ENCODE measurements at regions not wholly inside any gene's neighbourhood (a gene's known extent, or its start where the extent isn't known, plus 50 kb on each side); places are given as distances from the start of the nearest gene placed in this dataset.

- H3K9me3 Mint-ChIP-seq (ENCODE audit: unreplicated experiment) = no peaks in the 10 kb centered on the region
- TF ChIP-seq, protein P1, sequence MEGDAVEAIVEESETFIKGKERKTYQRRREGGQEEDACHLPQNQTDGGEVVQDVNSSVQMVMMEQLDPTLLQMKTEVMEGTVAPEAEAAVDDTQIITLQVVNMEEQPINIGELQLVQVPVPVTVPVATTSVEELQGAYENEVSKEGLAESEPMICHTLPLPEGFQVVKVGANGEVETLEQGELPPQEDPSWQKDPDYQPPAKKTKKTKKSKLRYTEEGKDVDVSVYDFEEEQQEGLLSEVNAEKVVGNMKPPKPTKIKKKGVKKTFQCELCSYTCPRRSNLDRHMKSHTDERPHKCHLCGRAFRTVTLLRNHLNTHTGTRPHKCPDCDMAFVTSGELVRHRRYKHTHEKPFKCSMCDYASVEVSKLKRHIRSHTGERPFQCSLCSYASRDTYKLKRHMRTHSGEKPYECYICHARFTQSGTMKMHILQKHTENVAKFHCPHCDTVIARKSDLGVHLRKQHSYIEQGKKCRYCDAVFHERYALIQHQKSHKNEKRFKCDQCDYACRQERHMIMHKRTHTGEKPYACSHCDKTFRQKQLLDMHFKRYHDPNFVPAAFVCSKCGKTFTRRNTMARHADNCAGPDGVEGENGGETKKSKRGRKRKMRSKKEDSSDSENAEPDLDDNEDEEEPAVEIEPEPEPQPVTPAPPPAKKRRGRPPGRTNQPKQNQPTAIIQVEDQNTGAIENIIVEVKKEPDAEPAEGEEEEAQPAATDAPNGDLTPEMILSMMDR (IDR thresholded peaks at IDR 0.05; ENCODE audit: unreplicated experiment) = no peak
- H3K4me3 Mint-ChIP-seq (ENCODE audit: unreplicated experiment) = peak overlapping the region; percentile 66
- peak overlapping the region; percentile 33 for H3K27ac Mint-ChIP-seq (ENCODE audit: unreplicated experiment)
- no peaks in the 10 kb centered on the region for H3K27me3 Mint-ChIP-seq (ENCODE audit: unreplicated experiment)
- H3K36me3 Mint-ChIP-seq (ENCODE audit: low read depth, unreplicated experiment) = no peaks in the 10 kb centered on the region
- DNase-seq (ENCODE audit: low spot score) = no peak
- peaks cover 6% of the 10 kb centered on the region for H3K4me1 Mint-ChIP-seq (ENCODE audit: unreplicated experiment)
Observed at GRCh38 chr2:199581935-199582360, 124.2 kb upstream of the SATB2 start.

- H3K36me3 Mint-ChIP-seq (ENCODE audit: low read depth, unreplicated experiment) = no peaks in the 10 kb centered on the region
- no peaks in the 10 kb centered on the region for H3K9me3 Mint-ChIP-seq (ENCODE audit: unreplicated experiment)
- no peaks in the 10 kb centered on the region for H3K27me3 Mint-ChIP-seq (ENCODE audit: unreplicated experiment)
- TF ChIP-seq, protein P1 (IDR thresholded peaks at IDR 0.05; ENCODE audit: unreplicated experiment) = no peak
- no peak for DNase-seq (ENCODE audit: low spot score)
- peak overlapping the region; percentile 66 for H3K4me3 Mint-ChIP-seq (ENCODE audit: unreplicated experiment)
- no peak overlapping the region for H3K27ac Mint-ChIP-seq (ENCODE audit: unreplicated experiment)
- peaks cover 6% of the 10 kb centered on the region for H3K4me1 Mint-ChIP-seq (ENCODE audit: unreplicated experiment)
Observed at GRCh38 chr2:199581408-199581807, 123.7 kb upstream of the SATB2 start.

DNA sequence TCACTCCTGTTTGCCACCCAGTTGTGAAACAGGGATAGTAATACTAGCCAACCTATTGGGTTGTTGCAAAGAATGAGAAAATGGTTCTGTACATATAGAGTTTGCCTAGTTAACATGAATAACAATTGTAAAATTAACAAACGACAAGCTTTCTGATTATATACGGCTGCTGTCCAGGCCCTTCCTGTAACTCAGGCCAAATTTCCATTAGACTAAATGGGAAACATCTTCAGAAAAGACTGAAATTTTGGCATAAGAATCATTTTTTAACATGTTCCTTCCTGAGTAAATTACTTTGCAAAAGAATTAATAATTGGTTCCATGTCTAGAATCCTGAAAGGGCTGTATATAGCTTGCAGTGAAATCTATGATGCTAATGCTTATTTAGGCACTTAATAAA is 117.7 kb upstream of the SATB2 start:
- no peak overlapping the region for H3K4me3 Mint-ChIP-seq (ENCODE audit: unreplicated experiment)
- TF ChIP-seq, protein P1 (IDR thresholded peaks at IDR 0.05; ENCODE audit: unreplicated experiment) = no peak
- H3K27ac Mint-ChIP-seq (ENCODE audit: unreplicated experiment) = no peak overlapping the region
- no peaks in the 10 kb centered on the region for H3K4me1 Mint-ChIP-seq (ENCODE audit: unreplicated experiment)
- H3K27me3 Mint-ChIP-seq (ENCODE audit: unreplicated experiment) = no peaks in the 10 kb centered on the region
- H3K36me3 Mint-ChIP-seq (ENCODE audit: low read depth, unreplicated experiment) = no peaks in the 10 kb centered on the region
- DNase-seq (ENCODE audit: low spot score) = no peak
- H3K9me3 Mint-ChIP-seq (ENCODE audit: unreplicated experiment) = no peaks in the 10 kb centered on the region

DNA sequence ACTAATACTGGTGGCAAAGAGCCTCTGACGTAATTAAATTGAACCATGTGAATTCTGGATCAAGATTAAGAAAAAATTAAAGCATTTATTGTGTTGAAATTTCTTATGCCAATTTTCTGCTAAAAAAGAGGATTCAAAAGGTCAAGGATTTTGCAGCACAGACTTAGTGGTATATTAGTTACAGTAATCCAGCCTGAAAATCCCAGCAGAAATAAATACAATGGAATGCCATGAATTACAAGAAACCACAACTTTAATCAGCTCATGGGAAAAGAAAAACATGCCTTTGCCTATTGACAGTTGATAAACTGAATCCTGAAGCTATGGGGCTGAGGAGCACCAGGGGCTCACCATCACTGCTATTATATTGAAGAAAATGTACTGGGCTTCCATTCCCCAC is 114.8 kb upstream of the SATB2 start:
- no peak overlapping the region for H3K4me3 Mint-ChIP-seq (ENCODE audit: unreplicated experiment)
- TF ChIP-seq, protein P1 (IDR thresholded peaks at IDR 0.05; ENCODE audit: unreplicated experiment) = no peak
- H3K36me3 Mint-ChIP-seq (ENCODE audit: low read depth, unreplicated experiment) = no peaks in the 10 kb centered on the region
- H3K9me3 Mint-ChIP-seq (ENCODE audit: unreplicated experiment) = no peaks in the 10 kb centered on the region
- no peak for DNase-seq (ENCODE audit: low spot score)
- H3K4me1 Mint-ChIP-seq (ENCODE audit: unreplicated experiment) = no peaks in the 10 kb centered on the region
- H3K27me3 Mint-ChIP-seq (ENCODE audit: unreplicated experiment) = no peaks in the 10 kb centered on the region
- H3K27ac Mint-ChIP-seq (ENCODE audit: unreplicated experiment) = no peak overlapping the region

DNA sequence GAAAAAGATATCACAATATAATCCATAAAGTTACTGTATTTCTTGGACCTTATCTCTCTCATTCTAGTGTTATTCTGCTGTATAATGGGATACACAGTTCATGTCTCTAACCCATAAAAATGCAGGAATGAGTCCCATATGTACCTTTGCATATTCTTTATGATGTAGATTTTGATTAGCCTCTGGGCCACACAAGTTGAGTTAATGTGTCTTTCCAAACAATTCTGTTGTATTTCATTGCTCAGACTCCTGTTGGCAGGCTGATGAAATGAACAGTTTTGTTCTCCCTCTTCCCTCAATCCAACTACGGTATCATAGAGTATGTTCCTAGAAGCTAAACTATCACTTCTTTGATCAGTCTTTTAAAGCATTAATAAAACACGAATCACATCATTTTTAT is 113.2 kb upstream of the SATB2 start:
- TF ChIP-seq, protein P1 (IDR thresholded peaks at IDR 0.05; ENCODE audit: unreplicated experiment) = no peak
- H3K27ac Mint-ChIP-seq (ENCODE audit: unreplicated experiment) = no peak overlapping the region
- no peaks in the 10 kb centered on the region for H3K27me3 Mint-ChIP-seq (ENCODE audit: unreplicated experiment)
- no peaks in the 10 kb centered on the region for H3K36me3 Mint-ChIP-seq (ENCODE audit: low read depth, unreplicated experiment)
- no peaks in the 10 kb centered on the region for H3K4me1 Mint-ChIP-seq (ENCODE audit: unreplicated experiment)
- no peak overlapping the region for H3K4me3 Mint-ChIP-seq (ENCODE audit: unreplicated experiment)
- no peaks in the 10 kb centered on the region for H3K9me3 Mint-ChIP-seq (ENCODE audit: unreplicated experiment)
- DNase-seq (ENCODE audit: low spot score) = no peak
